ENCODE measurements at regions not wholly inside any gene's neighbourhood (a gene's known extent, or its start where the extent isn't known, plus 50 kb on each side); places are given as distances from the start of the nearest gene placed in this dataset.

DNA sequence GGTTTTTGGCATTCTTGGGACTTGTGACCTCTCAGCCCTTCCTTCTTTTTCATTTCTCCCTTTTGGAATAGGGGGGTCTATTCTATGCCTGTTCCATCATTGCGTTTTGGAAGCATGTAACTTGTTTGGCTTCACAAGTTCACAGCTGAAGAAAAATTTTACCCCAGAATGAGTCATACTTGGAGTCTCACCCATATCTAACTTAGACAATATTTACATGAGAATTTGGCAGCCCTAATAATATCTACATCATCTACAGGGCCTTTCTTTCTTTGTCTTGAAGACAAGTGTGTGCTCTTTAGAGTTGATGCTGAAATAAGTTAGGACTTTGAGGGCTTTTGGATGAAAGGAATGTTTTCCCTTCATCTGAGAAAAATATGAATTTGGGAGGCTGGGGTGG, 1312.9 kb upstream of the FLRT2 start:
- no peak for TF ChIP-seq POLR2AphosphoS5 (IDR thresholded peaks at IDR 0.05; ENCODE audit: insufficient read depth in 1 of 2, low read depth in 1 of 2)
- TF ChIP-seq, protein P1, sequence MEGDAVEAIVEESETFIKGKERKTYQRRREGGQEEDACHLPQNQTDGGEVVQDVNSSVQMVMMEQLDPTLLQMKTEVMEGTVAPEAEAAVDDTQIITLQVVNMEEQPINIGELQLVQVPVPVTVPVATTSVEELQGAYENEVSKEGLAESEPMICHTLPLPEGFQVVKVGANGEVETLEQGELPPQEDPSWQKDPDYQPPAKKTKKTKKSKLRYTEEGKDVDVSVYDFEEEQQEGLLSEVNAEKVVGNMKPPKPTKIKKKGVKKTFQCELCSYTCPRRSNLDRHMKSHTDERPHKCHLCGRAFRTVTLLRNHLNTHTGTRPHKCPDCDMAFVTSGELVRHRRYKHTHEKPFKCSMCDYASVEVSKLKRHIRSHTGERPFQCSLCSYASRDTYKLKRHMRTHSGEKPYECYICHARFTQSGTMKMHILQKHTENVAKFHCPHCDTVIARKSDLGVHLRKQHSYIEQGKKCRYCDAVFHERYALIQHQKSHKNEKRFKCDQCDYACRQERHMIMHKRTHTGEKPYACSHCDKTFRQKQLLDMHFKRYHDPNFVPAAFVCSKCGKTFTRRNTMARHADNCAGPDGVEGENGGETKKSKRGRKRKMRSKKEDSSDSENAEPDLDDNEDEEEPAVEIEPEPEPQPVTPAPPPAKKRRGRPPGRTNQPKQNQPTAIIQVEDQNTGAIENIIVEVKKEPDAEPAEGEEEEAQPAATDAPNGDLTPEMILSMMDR (IDR thresholded peaks at IDR 0.05): no peak

Data from vagina (tissue), 2 donors.